BJ (cell line): ENCODE measurements at regions not wholly inside any gene's neighbourhood (a gene's known extent, or its start where the extent isn't known, plus 50 kb on each side); places are given as distances from the start of the nearest gene placed in this dataset.

Source experiments
- CTCF ChIA-PET: fragments of 350-600 bp; formaldehyde crosslinking; extraction: SDS; loops from one replicate; lab custom pipeline; 2021; ENCODE audit warnings: antibody characterized with exemption, inconsistent platforms; lab: Yijun Ruan, JAX
- POLR2A ChIA-PET: fragments of 300-600 bp; sonication (Branson Sonifier 250); formaldehyde crosslinking; extraction: SDS; loops from one replicate; lab custom pipeline; 2021; ENCODE audit warnings: antibody characterized with exemption; lab: Charles Lee
- DNase-seq: peaks from one replicate; pipeline ENCODE4 v3.0.0-alpha.2; 2011; ENCODE audit warnings: low read depth
- H3K27me3 ChIP-seq: 2 replicates; pipeline ENCODE4 v1.6.0; 2011; ENCODE audit warnings: low read length; ENCODE audit not compliant: control insufficient read depth, insufficient read depth
- H3K36me3 ChIP-seq: 2 replicates; pipeline ENCODE4 v1.5.1; 2011; ENCODE audit warnings: low read length; ENCODE audit not compliant: control insufficient read depth, insufficient read depth
- H3K4me3 ChIP-seq: 2 replicates; pipeline ENCODE4 v1.5.1; 2011; ENCODE audit warnings: low read depth, mild to moderate bottlenecking, control low read depth, low read length
- TF ChIP-seq, protein P1 (sequence below): IDR thresholded peaks from 2 replicates; pipeline ENCODE4 v1.5.1; 2011; ENCODE audit warnings: low read depth, mild to moderate bottlenecking, control low read depth, inconsistent platforms, low read length, moderate library complexity; ENCODE audit not compliant: insufficient read depth

DNA sequence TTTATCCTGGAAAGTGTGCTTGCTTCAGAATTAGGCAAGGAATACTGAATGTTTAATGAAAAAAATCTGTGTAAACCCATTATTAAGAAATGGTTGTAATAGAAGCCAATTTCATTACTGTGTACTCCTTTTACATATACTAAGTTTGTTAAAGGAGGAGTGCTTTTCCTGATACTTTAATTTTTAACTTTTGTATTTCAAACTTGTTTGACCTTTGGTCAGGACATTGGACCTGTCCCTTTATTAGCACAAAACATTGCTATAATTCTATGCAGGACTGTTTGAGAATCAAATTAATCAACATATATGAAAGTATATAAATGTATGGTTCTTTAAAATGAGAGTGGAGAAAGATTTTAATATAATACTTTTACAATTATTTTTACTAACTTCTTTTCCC lies 659.6 kb downstream of the TMTC2 start:
- no peaks in the 10 kb centered on the region for H3K27me3 ChIP-seq
- no peaks in the 10 kb centered on the region for H3K36me3 ChIP-seq
- TF ChIP-seq, protein P1, sequence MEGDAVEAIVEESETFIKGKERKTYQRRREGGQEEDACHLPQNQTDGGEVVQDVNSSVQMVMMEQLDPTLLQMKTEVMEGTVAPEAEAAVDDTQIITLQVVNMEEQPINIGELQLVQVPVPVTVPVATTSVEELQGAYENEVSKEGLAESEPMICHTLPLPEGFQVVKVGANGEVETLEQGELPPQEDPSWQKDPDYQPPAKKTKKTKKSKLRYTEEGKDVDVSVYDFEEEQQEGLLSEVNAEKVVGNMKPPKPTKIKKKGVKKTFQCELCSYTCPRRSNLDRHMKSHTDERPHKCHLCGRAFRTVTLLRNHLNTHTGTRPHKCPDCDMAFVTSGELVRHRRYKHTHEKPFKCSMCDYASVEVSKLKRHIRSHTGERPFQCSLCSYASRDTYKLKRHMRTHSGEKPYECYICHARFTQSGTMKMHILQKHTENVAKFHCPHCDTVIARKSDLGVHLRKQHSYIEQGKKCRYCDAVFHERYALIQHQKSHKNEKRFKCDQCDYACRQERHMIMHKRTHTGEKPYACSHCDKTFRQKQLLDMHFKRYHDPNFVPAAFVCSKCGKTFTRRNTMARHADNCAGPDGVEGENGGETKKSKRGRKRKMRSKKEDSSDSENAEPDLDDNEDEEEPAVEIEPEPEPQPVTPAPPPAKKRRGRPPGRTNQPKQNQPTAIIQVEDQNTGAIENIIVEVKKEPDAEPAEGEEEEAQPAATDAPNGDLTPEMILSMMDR: no peak
- CTCF ChIA-PET: no interaction called here
- POLR2A ChIA-PET: no interaction called here
- DNase-seq: no peak
- H3K4me3 ChIP-seq: no peak overlapping the region

DNA sequence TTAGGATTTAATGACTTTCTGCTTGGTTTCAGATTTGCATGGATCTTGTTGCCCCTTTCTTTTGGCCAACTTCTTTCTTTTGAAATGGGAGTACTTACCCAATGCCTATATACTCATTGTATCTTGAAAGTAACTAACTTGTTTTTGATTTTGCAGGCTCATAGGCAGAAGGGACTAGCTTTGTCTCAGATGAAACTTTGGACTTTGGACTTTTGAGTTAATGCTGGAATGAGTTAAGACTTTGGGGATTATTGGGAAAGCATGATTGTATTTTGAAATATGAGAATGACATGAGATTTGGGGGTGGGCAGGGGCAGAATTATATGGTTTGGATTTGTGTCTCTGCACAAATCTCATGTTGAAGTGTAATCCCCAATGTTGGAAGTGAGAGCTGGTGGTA lies 657.1 kb downstream of the TMTC2 start:
- ChIA-PET POLR2A (no interaction called here), CTCF (no interaction called here)
- TF ChIP-seq, protein P1: no peak
- DNase-seq: no peak
- Histone ChIP-seq H3K4me3 (no peak overlapping the region), H3K36me3 (no peaks in the 10 kb centered on the region), H3K27me3 (no peaks in the 10 kb centered on the region)

DNA sequence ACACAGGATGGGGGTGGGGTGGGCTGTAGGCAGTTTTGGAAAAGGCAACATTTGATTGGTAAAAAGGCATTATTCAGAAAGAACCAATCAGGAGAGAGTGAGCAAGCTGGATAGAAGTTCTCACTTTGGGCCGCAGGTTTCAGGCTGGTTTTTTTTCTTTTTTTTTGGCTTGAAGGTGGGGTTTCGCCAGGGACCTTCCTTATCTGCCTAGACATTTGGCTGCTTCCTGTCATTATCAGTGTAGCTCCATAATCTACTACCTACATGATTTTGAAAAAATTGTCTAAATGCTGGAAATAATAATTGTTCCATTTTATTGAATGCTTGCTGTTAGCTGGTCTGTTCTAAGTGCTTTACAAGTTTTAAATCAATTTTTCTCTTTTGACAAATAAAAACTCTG lies 649.0 kb downstream of the TMTC2 start:
- TF ChIP-seq, protein P1: no peak
- Histone ChIP-seq H3K27me3 (no peaks in the 10 kb centered on the region), H3K4me3 (no peak overlapping the region), H3K36me3 (no peaks in the 10 kb centered on the region)
- ChIA-PET POLR2A (no interaction called here), CTCF (no interaction called here)
- DNase-seq: no peak

GRCh38 chr12:83326666-83327065 lies 640.0 kb downstream of the TMTC2 start:
- ChIA-PET CTCF (interaction anchor here (1.0 kb wide), 1 partner anchor 8 kb away, joined by 3 read pairs; no protein-coding TSS in a partner anchor), POLR2A (no interaction called here)
- DNase-seq: no peak
- Histone ChIP-seq H3K4me3 (no peak overlapping the region), H3K36me3 (no peaks in the 10 kb centered on the region), H3K27me3 (no peaks in the 10 kb centered on the region)
- TF ChIP-seq, protein P1: no peak

DNA sequence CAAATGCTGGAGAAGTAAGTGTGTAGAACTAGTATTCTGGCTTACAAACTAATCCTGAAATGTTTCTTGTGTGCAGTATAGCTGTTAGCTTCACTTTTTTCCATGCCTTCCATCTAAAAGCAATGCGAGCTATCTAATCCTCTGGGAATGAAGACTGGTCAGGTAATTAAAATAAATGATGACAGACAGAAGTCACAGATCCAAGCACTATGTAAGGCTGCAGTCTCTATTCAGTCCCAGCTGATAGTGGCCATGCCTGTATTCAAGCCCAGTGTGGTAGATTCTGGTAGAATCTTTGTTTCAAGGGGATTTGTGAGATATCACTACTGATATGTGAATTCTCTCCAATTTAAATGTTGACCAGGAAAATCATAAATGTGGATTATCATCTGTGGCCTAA lies 637.2 kb downstream of the TMTC2 start:
- Histone ChIP-seq H3K27me3 (no peaks in the 10 kb centered on the region), H3K36me3 (no peaks in the 10 kb centered on the region), H3K4me3 (no peak overlapping the region)
- ChIA-PET POLR2A (no interaction called here), CTCF (no interaction called here)
- DNase-seq: no peak
- TF ChIP-seq, protein P1: no peak
